Activated T-helper 1 cell treated with anti-CD3 and anti-CD28 coated beads, Interleukin-12 subunit alpha, Interleukin-12 subunit beta, Interleukin-2, Interleukin-4 antibody, amounts not matched to agents 30 ng/mL and 10 ng/mL and 1 ng/mL, durations not matched to agents 14 hours and 24 hours and 36 hours (primary cell): ENCODE measurements at regions not wholly inside any gene's neighbourhood (a gene's known extent, or its start where the extent isn't known, plus 50 kb on each side); places are given as distances from the start of the nearest gene placed in this dataset.
A peak's percentile ranks its signal among the peaks of the same experiment; 100 is the strongest.

Experiments used
- DNase-seq: peaks from one replicate; pipeline ENCODE4 v3.0.0; 2021; ENCODE audit warnings: low spot score
- H3K27ac Mint-ChIP-seq: one replicate; pipeline ENCODE4 v1.8.0; 2021; ENCODE audit warnings: mild to moderate bottlenecking, mixed read lengths
- H3K27me3 Mint-ChIP-seq: one replicate; pipeline ENCODE4 v1.8.0; 2022; ENCODE audit warnings: mild to moderate bottlenecking, moderate library complexity, mixed read lengths; ENCODE audit not compliant: insufficient read depth
- H3K36me3 Mint-ChIP-seq: one replicate; pipeline ENCODE4 v1.8.0; 2021; ENCODE audit warnings: low read depth, mixed read lengths
- H3K4me1 Mint-ChIP-seq: one replicate; pipeline ENCODE4 v1.8.0; 2021; ENCODE audit warnings: low read depth, mixed read lengths
- H3K4me3 Mint-ChIP-seq: one replicate; pipeline ENCODE4 v1.8.0; 2021; ENCODE audit warnings: mild to moderate bottlenecking, moderate library complexity, mixed read lengths
- H3K9me3 Mint-ChIP-seq: one replicate; pipeline ENCODE4 v1.8.0; 2021; ENCODE audit warnings: mixed read lengths
- intact Hi-C: fragments of 100-400 bp; cut with micrococcal nuclease; formaldehyde crosslinking; loops from one replicate; pipeline ENCODE4 v1.15.1; 2024

- H3K9me3 Mint-ChIP-seq = no peaks in the 10 kb centered on the region
- H3K4me3 Mint-ChIP-seq = no peak overlapping the region
- peaks cover 12% of the 10 kb centered on the region for H3K27me3 Mint-ChIP-seq
- H3K4me1 Mint-ChIP-seq = peaks cover 20% of the 10 kb centered on the region
- DNase-seq = no peak
- H3K36me3 Mint-ChIP-seq = no peaks in the 10 kb centered on the region
- intact Hi-C loops = no loop called here
- no peak overlapping the region for H3K27ac Mint-ChIP-seq
Observed at GRCh38 chr6:156700440-156701057, 76.6 kb upstream of the ARID1B start.

DNA sequence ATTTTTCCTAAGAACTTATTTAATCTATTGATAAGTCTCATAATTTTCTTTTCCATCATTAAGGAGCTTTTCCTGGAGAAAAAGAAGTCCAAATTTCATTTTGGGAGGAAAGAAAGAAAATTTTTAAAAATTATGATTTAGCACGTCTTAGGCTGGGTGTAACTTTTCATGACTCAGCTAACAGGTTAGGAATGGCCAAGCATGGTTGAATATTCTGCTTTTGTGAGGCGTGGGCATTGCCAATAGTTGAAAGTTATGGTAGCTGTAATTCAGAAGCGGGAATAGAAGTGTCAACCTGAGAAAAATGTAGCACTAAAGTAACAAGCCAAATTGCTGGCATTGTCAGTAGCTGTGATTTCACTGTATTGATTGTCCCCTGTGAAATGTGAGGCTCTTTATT, 77.2 kb upstream of the ARID1B start:
- H3K4me3 Mint-ChIP-seq = no peak overlapping the region
- no peaks in the 10 kb centered on the region for H3K36me3 Mint-ChIP-seq
- no peak for DNase-seq
- H3K27ac Mint-ChIP-seq = no peak overlapping the region
- H3K9me3 Mint-ChIP-seq = no peaks in the 10 kb centered on the region
- peaks cover 20% of the 10 kb centered on the region for H3K4me1 Mint-ChIP-seq
- peaks cover 12% of the 10 kb centered on the region for H3K27me3 Mint-ChIP-seq
- intact Hi-C loops = no loop called here

GRCh38 chr6:156699017-156699421, 78.2 kb upstream of the ARID1B start:
- DNase-seq = no peak
- intact Hi-C loops = no loop called here
- Mint-ChIP-seq H3K27ac (no peak overlapping the region), H3K4me3 (no peak overlapping the region), H3K4me1 (peaks cover 20% of the 10 kb centered on the region), H3K9me3 (no peaks in the 10 kb centered on the region), H3K27me3 (peaks cover 12% of the 10 kb centered on the region), H3K36me3 (no peaks in the 10 kb centered on the region)

DNA sequence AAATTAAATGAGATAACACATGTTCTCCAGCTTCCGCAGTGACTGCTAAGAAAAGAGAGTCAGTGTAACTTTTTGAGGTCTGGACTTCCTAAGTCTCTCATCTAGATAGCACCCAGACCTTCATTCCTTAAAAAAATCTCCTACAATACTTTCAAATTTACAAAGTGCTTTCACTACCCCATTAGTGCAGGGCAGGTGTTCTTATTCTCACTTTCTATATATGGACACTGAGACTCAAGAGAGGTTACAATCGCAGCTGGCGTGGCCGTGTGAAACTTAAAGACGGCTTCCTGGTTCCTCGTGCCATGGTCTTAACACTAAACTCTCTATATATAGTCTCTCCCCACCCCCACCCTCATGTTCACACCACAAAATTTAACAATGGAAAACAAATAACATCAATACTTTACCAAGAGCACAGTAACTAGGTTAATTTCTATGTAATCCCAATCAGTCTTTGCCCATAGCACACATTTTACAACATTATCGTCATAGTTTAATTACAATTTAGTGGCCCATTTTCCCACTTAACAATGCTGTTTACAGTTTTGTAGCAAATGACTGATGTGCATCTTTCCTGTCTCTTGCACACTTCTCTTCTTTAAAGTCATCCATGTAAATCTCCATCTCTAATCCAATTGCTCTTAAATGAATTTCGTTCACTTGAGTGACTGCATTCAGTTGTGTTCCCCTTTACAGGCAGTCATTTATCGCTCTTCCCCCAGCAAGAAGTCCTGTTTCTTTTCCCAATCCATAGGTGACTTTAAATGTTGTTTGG, 78.8 kb upstream of the ARID1B start:
- H3K27ac Mint-ChIP-seq = no peak overlapping the region
- no peaks in the 10 kb centered on the region for H3K9me3 Mint-ChIP-seq
- intact Hi-C loops = no loop called here
- peaks cover 12% of the 10 kb centered on the region for H3K27me3 Mint-ChIP-seq
- H3K36me3 Mint-ChIP-seq = no peaks in the 10 kb centered on the region
- peaks cover 20% of the 10 kb centered on the region for H3K4me1 Mint-ChIP-seq
- no peak overlapping the region for H3K4me3 Mint-ChIP-seq
- DNase-seq = no peak

GRCh38 chr6:156697225-156697830, 79.8 kb upstream of the ARID1B start:
- Mint-ChIP-seq H3K27ac (no peak overlapping the region), H3K27me3 (peaks cover 6% of the 10 kb centered on the region), H3K36me3 (no peaks in the 10 kb centered on the region), H3K9me3 (no peaks in the 10 kb centered on the region), H3K4me3 (no peak overlapping the region), H3K4me1 (peaks cover 20% of the 10 kb centered on the region)
- intact Hi-C loops = no loop called here
- no peak for DNase-seq

DNA sequence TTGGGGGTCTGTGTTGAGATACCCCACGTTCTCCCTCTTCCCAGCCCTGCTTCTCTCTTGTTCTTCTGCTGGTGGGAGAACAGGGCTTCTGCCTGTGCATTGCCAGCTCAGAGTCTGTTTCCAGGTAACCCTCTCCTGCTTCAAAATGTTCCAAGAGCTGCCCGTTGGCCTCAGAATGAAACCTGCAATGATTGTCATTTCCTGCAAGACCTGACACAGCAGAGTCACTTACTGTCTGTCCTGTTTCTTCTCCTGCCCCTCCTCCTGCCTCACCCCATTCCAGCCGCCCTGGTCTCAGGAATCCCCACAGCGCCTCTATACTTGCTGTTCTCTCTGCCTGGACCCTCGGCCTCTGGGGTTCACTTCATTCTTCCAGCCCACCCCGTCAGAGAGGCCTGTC, 81.4 kb upstream of the ARID1B start:
- no peaks in the 10 kb centered on the region for H3K9me3 Mint-ChIP-seq
- no peak for DNase-seq
- intact Hi-C loops = no loop called here
- no peaks in the 10 kb centered on the region for H3K27me3 Mint-ChIP-seq
- H3K36me3 Mint-ChIP-seq = no peaks in the 10 kb centered on the region
- no peak overlapping the region for H3K27ac Mint-ChIP-seq
- peaks cover 20% of the 10 kb centered on the region for H3K4me1 Mint-ChIP-seq
- no peak overlapping the region for H3K4me3 Mint-ChIP-seq

GRCh38 chr6:156694679-156695078, 82.5 kb upstream of the ARID1B start:
- H3K4me3 Mint-ChIP-seq = no peak overlapping the region

DNA sequence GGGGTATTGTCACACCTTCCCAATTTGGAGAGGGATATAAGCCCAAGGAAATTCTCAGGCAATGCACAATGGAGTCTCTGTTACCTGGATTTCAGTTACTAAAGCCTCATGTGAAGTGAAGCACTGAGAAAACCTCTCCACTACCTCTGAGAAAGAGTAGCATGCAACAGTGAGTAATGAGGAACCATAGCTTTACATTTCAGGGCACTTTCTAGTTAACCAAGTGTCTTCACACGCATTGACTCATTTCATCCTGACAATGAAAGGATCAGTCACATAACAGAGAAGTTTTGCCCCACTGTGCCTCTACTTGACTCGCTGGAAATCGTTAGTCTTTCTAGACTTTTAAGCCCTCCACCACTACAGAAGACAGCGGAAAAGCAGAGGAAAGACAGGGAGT, 86.2 kb upstream of the ARID1B start:
- DNase-seq = no peak
- H3K27ac Mint-ChIP-seq = no peak overlapping the region
- H3K4me1 Mint-ChIP-seq = peaks cover 22% of the 10 kb centered on the region
- no peaks in the 10 kb centered on the region for H3K9me3 Mint-ChIP-seq
- H3K4me3 Mint-ChIP-seq = no peak overlapping the region
- intact Hi-C loops = no loop called here
- peaks cover under 1% of the 10 kb centered on the region for H3K27me3 Mint-ChIP-seq
- no peaks in the 10 kb centered on the region for H3K36me3 Mint-ChIP-seq

More at GRCh38 chr6:156694679-156695078, 82.5 kb upstream of the ARID1B start:
- no peak for DNase-seq
- Mint-ChIP-seq H3K9me3 (no peaks in the 10 kb centered on the region), H3K4me1 (peaks cover 20% of the 10 kb centered on the region), H3K36me3 (no peaks in the 10 kb centered on the region), H3K27me3 (no peaks in the 10 kb centered on the region), H3K27ac (no peak overlapping the region)
- intact Hi-C loops = no loop called here

DNA sequence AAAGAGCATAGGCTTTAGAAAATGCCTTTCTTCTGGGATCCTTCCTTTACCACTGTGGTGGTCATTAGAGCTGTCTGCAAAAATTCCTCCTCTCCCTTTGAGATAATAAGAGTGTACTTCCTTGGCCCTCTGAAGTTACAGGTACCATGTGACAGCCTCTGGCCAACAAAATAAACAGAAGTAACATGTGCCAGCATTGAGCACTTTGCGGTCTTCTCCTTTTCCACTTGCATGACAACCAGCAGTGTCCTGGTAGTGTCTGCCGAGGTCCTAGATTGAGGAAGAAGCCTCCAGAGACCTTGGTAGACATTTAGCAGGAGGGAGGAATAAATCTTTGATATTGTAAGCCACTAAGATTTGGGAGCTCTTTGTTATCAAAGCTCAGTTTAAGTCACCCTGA, 87.5 kb upstream of the ARID1B start:
- intact Hi-C loops = loop anchor here (5.0 to 10.0 kb wide), 5 partner anchors 265 to 1362 kb away; no protein-coding TSS in a partner anchor
- H3K36me3 Mint-ChIP-seq = no peaks in the 10 kb centered on the region
- no peak for DNase-seq
- peaks cover 4% of the 10 kb centered on the region for H3K27me3 Mint-ChIP-seq
- no peak overlapping the region for H3K27ac Mint-ChIP-seq
- no peaks in the 10 kb centered on the region for H3K9me3 Mint-ChIP-seq
- no peak overlapping the region for H3K4me3 Mint-ChIP-seq
- H3K4me1 Mint-ChIP-seq = peaks cover 27% of the 10 kb centered on the region

DNA sequence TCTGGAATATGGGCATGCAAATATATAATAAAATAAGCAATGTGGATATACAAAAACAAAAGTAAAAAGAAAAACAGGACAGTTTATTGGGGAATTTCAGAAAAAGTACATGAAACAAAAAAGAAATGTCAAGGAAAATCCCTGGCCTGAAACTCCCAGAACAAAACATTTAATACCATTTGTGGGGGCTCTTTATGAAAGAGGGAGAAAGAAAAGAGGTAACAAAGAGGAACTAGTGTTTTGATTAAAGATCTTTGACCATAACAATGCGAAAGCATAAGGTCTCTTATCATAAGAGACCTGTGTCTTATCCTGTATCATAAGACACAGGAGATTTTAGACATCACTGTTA, 88.6 kb upstream of the ARID1B start:
- H3K4me1 Mint-ChIP-seq = peaks cover 27% of the 10 kb centered on the region
- H3K9me3 Mint-ChIP-seq = no peaks in the 10 kb centered on the region
- no peaks in the 10 kb centered on the region for H3K36me3 Mint-ChIP-seq
- H3K27ac Mint-ChIP-seq = no peak overlapping the region
- H3K27me3 Mint-ChIP-seq = peaks cover 4% of the 10 kb centered on the region
- no peak for DNase-seq
- intact Hi-C loops = loop anchor here (5.0 to 10.0 kb wide), 5 partner anchors 266 to 1361 kb away; no protein-coding TSS in a partner anchor
- H3K4me3 Mint-ChIP-seq = peak overlapping the region; percentile 63

DNA sequence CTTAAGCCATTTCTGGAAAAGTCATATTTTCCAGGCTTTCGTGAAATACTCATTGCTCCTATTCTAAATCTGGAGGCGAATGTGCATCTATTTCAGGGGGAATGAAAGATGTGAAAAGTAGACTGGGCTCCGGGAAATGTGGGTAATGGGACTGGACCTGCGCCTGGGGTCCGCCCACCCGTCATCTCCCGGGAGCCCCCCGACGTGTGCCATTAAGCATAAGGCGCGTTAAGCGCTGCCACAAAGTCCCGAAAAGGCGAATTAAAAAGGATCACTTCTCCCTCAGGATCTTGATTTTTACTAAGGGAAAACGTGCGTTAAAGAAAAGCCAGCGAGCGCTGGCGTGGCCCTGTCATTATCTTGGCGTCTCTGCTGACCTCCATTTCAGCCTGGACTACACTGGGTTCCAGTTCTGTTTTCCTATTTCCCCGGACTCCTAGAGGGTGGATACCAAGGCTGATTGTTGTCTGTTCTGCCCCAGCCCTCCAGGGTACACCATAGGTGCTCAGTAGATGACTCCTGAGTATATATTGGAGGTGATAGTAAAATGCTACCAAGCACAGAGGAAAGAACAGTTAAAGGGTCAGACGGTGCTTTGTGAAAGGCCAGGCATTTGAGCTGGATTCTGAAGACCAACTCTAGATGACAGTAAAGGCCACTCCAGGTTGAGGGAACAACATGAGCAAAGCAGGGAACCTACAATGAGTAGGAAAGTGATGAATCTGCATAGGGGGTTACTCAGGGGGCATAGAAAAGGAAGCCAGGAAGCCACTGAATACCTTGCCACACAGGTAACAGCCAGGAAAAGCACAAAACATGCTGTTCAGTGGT, 89.2 kb upstream of the ARID1B start:
- peaks cover 27% of the 10 kb centered on the region for H3K4me1 Mint-ChIP-seq
- peak overlapping the region; percentile 63 for H3K4me3 Mint-ChIP-seq
- peaks cover 4% of the 10 kb centered on the region for H3K27me3 Mint-ChIP-seq
- no peaks in the 10 kb centered on the region for H3K36me3 Mint-ChIP-seq
- H3K27ac Mint-ChIP-seq = peak overlapping the region; percentile 72
- no peak for DNase-seq
- intact Hi-C loops = loop anchor here (1.0 to 10.0 kb wide), 11 partner anchors 89 to 1373 kb away; partner anchors contain the start of genes ARID1B and TFB1M
- H3K9me3 Mint-ChIP-seq = no peaks in the 10 kb centered on the region

GRCh38 chr6:156686995-156687788, 90.0 kb upstream of the ARID1B start:
- Mint-ChIP-seq H3K4me3 (peak overlapping the region; percentile 92), H3K9me3 (no peaks in the 10 kb centered on the region), H3K27me3 (peaks cover 4% of the 10 kb centered on the region), H3K36me3 (no peaks in the 10 kb centered on the region), H3K4me1 (peaks cover 27% of the 10 kb centered on the region), H3K27ac (peak overlapping the region; percentile 83)
- DNase-seq = peak; percentile 75
- intact Hi-C loops = loop anchor here (1.0 to 10.0 kb wide), 13 partner anchors 33 to 1372 kb away; partner anchors contain the start of genes ARID1B and TFB1M
